IPS-20b (cell line): ENCODE measurements at regions not wholly inside any gene's neighbourhood (a gene's known extent, or its start where the extent isn't known, plus 50 kb on each side); places are given as distances from the start of the nearest gene placed in this dataset.
"Not testable (repeated sequence)": the region's sequence is repeated elsewhere in the genome, so short reads cannot be mapped to it uniquely, and the experiment has no call there.

Experiments
- H3K27ac ChIP-seq: one replicate; pipeline ENCODE4 v1.5.1; 2013; ENCODE audit warnings: low read length
- H3K27me3 ChIP-seq: 2 replicates; pipeline ENCODE4 v1.6.1; 2013; ENCODE audit warnings: mild to moderate bottlenecking, low read length, inconsistent platforms; ENCODE audit not compliant: insufficient read depth
- H3K36me3 ChIP-seq: 2 replicates; pipeline ENCODE4 v1.6.1; 2013; ENCODE audit warnings: low read depth, mild to moderate bottlenecking, inconsistent platforms, low read length, moderate library complexity; ENCODE audit not compliant: insufficient read depth
- H3K4me1 ChIP-seq: 2 replicates; pipeline ENCODE4 v1.6.1; 2013; ENCODE audit warnings: mild to moderate bottlenecking, control low read depth, inconsistent platforms, low read length, moderate library complexity; ENCODE audit not compliant: insufficient read depth
- H3K4me3 ChIP-seq: 2 replicates; pipeline ENCODE4 v1.5.1; 2013; ENCODE audit warnings: mild to moderate bottlenecking, low read length, inconsistent platforms
- H3K9ac ChIP-seq: 2 replicates; pipeline ENCODE4 v1.6.1; 2013; ENCODE audit warnings: low read depth, mild to moderate bottlenecking, inconsistent platforms, low read length, moderate library complexity
- H3K9me3 ChIP-seq: 2 replicates; pipeline ENCODE4 v1.6.1; 2013; ENCODE audit warnings: mild to moderate bottlenecking, low read depth, low read length, inconsistent platforms; ENCODE audit not compliant: insufficient read depth

DNA sequence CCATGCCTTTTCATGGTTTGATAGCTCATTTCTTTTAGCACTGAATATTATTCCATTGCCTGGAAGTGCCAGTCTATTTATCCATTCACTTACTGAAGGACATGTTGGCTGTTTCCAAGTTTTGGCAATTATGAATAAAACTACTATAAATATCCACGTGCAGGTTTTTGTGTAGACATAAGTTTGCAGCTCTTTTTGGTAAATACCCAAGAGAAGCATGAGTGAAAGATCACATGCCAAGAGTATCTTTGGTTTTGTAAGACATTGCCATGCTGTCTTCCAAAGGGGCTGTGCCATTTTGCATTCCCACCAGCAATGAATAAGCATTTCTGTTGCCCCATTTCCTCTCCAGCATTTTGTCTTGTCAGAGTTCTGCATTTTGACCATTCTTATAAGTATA, 120.9 kb downstream of the MANEA start:
- H3K27me3 ChIP-seq: no peaks in the 10 kb centered on the region
- no peak overlapping the region for H3K27ac ChIP-seq
- no peak overlapping the region for H3K4me3 ChIP-seq
- no peak overlapping the region for H3K9ac ChIP-seq
- no peaks in the 10 kb centered on the region for H3K9me3 ChIP-seq
- H3K4me1 ChIP-seq: peaks cover 3% of the 10 kb centered on the region; the same call in 1 of the 2 replicates
- no peaks in the 10 kb centered on the region for H3K36me3 ChIP-seq

DNA sequence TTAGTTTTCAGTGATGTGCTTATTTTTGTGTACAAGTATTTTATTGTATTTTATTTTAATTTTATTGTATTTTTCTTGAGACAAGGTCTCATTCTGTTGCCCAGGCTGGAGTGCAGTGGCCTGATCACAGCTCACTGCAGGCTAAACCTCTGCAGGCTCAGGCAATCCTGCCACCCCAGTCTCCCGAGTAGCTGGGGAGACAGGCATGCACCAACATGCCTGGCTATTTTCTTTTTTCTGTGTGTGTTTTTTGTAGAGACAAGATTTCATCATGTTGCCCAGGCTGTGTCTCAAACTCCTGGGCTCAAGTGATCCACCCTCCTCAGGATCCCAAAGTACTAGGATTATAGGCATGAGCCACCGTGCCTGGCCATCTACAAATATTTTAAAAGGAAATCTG, 146.3 kb downstream of the MANEA start:
- no peaks in the 10 kb centered on the region for H3K36me3 ChIP-seq
- no peaks in the 10 kb centered on the region for H3K4me1 ChIP-seq
- no peak overlapping the region for H3K4me3 ChIP-seq
- H3K9ac ChIP-seq: no peak overlapping the region
- H3K27me3 ChIP-seq: no peaks in the 10 kb centered on the region
- H3K9me3 ChIP-seq: no peaks in the 10 kb centered on the region
- H3K27ac ChIP-seq: no peak overlapping the region

DNA sequence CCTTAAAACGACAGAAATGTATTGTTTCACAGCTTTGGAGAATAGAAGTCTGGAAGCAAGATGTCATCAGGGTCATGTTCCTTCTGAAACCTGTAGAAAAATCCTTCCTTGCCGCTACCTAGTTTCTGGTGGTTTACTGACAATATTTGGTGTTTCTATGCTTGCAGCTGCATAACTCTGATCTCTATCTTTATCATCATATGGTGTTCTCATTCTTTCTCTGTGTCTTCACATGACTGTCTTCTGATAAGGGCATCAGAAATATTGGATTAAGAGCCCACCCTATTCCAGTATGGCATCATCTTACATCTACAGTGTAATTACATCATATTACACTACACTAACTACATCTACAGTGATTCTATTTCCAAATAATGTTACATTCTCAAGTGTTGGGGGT, 148.0 kb downstream of the MANEA start:
- Histone ChIP-seq H3K36me3 (no peaks in the 10 kb centered on the region), H3K27ac (no peak overlapping the region), H3K9me3 (no peaks in the 10 kb centered on the region), H3K4me3 (no peak overlapping the region), H3K9ac (no peak overlapping the region), H3K27me3 (no peaks in the 10 kb centered on the region), H3K4me1 (no peaks in the 10 kb centered on the region)

DNA sequence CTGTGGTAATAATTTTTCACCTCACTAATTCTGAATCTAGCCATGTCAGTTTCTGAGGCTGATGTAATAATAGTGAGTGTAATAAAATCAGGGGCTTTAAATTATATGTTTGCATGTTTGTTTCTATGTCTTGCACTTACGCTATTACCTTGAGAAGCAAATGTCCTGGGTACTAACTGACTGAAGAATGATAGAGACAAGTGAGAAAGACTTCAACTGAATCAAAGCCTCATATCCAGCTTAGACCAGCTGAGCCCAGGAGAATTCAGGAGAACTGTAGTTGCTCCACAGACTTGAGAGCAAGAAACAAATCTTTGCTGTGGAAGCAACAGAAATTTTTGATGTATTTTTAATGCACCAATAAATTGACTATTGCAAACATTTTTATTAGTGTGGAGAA, 162.8 kb downstream of the MANEA start:
- Histone ChIP-seq H3K4me3 (no peak overlapping the region), H3K27ac (no peak overlapping the region), H3K36me3 (no peaks in the 10 kb centered on the region), H3K9ac (no peak overlapping the region), H3K27me3 (no peaks in the 10 kb centered on the region), H3K9me3 (no peaks in the 10 kb centered on the region), H3K4me1 (no peaks in the 10 kb centered on the region)

DNA sequence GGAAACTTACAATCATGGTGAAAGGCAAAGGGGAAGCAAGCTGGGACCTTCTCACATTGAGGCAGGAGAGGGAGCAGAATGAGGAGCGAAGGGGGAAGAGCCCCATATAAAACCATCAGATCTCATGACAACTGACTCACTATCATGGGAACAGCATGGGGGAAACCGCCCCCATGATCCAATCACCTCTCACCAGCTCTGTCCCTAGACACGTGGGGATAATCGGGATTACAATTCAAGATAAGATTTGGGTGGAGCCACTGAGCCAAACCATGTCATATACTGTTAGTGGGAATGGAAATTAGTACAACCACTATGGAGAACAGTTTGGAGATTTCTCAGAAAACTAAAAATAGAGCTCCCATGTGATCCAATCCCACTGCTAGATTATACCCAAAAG, 163.7 kb downstream of the MANEA start:
- no peaks in the 10 kb centered on the region for H3K36me3 ChIP-seq
- H3K9me3 ChIP-seq: no peaks in the 10 kb centered on the region
- H3K4me3 ChIP-seq: no peak overlapping the region
- no peak overlapping the region for H3K27ac ChIP-seq
- H3K27me3 ChIP-seq: no peaks in the 10 kb centered on the region
- no peak overlapping the region for H3K9ac ChIP-seq
- H3K4me1 ChIP-seq: no peaks in the 10 kb centered on the region

DNA sequence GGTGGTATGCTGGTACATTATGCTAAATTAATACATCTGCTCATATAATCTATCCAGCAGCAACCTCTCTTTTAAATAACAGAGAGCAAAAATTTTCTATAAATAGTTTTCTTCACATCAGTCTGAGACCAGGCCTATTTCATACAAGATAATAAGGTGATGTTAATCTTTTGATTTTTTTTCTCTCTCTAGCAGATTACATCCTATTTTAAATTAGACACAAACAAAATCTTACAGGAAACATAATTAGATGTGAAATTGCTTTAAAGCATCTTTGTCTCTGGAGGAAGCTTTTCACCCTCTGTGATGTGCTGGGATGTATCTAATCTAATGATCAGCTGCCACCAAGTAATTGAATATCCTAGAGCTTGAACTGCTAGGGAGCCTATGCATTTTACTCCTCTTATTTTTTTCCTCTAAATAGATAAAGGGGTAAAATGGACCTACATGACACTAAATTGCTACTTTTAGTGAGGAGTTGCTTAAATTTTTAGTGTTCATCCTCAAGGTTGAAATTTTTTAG, 165.5 kb downstream of the MANEA start:
- no peak overlapping the region for H3K4me3 ChIP-seq
- no peaks in the 10 kb centered on the region for H3K9me3 ChIP-seq
- no peak overlapping the region for H3K27ac ChIP-seq
- no peaks in the 10 kb centered on the region for H3K27me3 ChIP-seq
- H3K36me3 ChIP-seq: no peaks in the 10 kb centered on the region
- H3K9ac ChIP-seq: no peak overlapping the region
- no peaks in the 10 kb centered on the region for H3K4me1 ChIP-seq

DNA sequence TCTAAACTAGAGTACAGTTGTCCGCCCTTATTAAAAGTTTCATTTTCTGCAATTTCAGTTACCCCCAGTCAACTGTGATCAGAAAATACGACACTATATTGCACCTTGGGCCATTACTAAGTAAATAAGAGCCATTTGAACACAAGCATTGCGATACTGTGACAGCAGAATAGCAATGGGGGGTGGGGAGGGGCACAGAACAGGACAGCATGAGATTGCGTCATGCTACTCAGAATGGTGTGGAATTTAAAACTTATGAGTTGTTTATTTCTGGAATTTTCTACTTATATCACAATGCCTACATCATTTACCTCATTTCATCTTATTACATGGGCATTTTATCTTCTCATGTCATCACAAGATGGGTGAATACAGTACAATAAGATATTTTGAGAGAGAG, 166.3 kb downstream of the MANEA start:
- Histone ChIP-seq H3K9me3 (no peaks in the 10 kb centered on the region), H3K27me3 (no peaks in the 10 kb centered on the region), H3K9ac (no peak overlapping the region), H3K27ac (no peak overlapping the region), H3K4me1 (no peaks in the 10 kb centered on the region), H3K4me3 (no peak overlapping the region), H3K36me3 (no peaks in the 10 kb centered on the region)

DNA sequence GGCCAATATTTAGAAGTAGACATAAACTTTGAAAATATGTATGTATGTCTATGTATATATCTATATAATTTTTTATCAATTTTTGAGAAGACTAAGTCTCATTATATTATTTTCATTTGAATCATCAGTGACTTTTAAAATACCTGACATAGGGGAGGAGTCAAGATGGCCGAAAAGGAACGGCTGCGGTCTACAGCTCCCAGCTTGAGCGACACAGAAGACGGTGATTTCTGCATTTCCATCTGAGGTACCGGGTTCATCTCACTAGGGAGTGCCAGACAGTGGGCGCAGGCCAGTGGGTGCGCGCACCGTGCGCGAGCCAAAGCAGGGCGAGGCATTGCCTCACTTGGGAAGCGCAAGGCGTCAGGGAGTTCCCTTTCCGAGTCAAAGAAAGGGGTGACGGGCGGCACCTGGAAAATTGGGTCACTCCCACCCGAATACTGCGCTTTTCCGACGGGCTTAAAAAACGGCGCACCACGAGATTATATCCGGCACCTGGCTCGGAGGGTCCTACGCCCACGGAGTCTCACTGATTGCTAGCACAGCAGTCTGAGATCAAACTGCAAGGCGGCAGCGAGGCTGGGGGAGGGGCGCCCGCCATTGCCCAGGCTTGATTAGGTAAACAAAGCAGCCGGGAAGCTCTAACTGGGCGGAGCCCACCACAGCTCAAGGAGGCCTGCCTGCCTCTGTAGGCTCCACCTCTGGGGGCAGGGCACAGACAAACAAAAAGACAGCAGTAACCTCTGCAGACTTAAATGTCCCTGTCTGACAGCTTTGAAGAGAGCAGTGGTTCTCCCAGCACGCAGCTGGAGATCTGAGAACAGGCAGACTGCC, 181.1 kb downstream of the MANEA start:
- not testable (repeated sequence) for H3K27ac ChIP-seq, H3K4me3 ChIP-seq, H3K36me3 ChIP-seq, H3K9ac ChIP-seq, H3K9me3 ChIP-seq, H3K27me3 ChIP-seq, H3K4me1 ChIP-seq

DNA sequence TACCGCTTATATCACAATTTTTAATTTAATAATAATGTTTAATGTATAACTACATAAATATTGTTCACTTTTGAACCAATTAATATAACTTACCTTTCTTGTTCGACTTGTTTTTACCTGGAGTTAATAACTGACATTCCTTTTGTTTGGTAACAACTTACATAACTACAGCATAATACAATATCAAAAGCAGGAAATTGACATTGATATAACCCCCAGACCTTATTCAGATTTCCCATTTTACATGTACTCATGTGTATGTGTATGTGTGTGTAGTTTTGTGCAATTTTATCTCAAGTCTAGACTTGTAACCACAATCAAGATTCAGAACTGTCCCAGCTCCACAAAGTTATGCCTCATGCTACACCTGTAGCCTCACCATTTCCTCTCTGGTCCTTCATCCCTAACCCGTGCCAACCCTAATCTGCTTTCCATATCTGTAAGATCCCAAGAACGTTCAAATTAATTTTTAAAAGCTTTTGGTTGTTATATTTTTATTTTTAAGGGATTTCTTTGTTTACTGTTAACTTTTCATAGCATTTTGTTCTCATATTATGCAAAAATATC, 190.6 kb downstream of the MANEA start:
- Histone ChIP-seq H3K4me1 (no peaks in the 10 kb centered on the region), H3K9ac (no peak overlapping the region), H3K9me3 (no peaks in the 10 kb centered on the region), H3K27ac (no peak overlapping the region), H3K36me3 (no peaks in the 10 kb centered on the region), H3K4me3 (no peak overlapping the region), H3K27me3 (no peaks in the 10 kb centered on the region)

DNA sequence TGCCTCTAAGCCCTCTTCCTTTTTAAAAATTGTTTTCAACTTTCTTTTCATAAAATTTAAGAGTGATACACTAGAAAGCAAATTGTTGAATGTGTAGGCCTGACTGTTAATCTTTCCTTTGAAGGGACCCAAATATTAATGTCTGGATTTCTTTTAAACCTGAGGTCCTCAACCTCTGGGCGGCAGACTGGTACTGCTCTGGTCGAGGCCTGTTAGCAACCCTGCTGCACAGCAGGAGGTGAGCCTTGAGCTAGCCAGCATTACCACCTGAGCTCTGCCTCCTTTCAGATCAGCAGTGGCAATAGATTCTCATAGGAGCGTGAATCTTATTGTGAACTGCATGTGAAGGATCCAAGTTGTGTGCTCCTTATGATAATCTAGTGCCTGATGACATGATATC, 191.2 kb downstream of the MANEA start:
- Histone ChIP-seq H3K9me3 (no peaks in the 10 kb centered on the region), H3K9ac (no peak overlapping the region), H3K27ac (no peak overlapping the region), H3K4me1 (no peaks in the 10 kb centered on the region), H3K36me3 (no peaks in the 10 kb centered on the region), H3K4me3 (no peak overlapping the region), H3K27me3 (no peaks in the 10 kb centered on the region)

DNA sequence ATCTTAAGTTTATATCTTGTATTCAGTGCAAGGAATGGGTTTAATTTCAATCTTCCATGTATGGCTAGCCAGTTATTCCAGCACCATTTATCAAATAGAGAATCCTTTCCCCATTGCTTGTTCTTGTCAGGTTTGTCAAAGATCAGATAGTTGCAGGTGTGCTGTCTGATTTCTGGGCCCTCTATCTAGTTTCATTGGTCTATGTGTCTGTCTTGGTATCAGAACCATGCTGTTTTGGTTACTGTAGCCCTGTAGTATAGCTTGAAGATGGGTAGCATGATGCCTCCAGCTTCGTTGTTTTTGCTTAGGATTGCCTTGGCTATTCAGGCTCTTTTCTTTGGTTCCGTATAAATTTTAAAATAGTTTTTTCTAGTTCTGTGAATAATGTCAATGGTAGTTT, 200.0 kb downstream of the MANEA start:
- H3K27me3 ChIP-seq: no peaks in the 10 kb centered on the region
- no peak overlapping the region for H3K4me3 ChIP-seq
- no peak overlapping the region for H3K27ac ChIP-seq
- no peaks in the 10 kb centered on the region for H3K36me3 ChIP-seq
- H3K9me3 ChIP-seq: no peaks in the 10 kb centered on the region
- H3K4me1 ChIP-seq: no peaks in the 10 kb centered on the region
- no peak overlapping the region for H3K9ac ChIP-seq

DNA sequence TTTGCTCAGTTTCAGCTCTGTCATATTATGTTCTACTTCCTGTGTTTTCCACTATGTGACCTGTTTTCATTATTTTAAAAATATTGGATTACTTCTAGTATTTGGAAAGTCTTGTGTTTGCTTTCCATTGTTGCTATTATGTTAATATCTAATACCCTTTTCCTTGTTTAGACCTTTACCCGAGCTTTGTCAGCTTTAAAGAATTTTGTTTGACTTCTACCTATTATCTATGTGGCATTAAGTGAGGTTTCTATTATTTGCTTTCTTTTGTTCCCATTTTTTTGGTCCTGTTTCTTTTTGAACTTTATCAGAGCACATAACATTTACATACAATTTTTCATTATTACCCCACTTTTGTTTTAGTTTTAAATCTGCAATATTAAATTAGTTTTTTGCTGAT, 202.7 kb downstream of the MANEA start:
- H3K27me3 ChIP-seq: no peaks in the 10 kb centered on the region
- H3K27ac ChIP-seq: no peak overlapping the region
- H3K36me3 ChIP-seq: no peaks in the 10 kb centered on the region
- no peak overlapping the region for H3K9ac ChIP-seq
- no peak overlapping the region for H3K4me3 ChIP-seq
- H3K4me1 ChIP-seq: no peaks in the 10 kb centered on the region
- H3K9me3 ChIP-seq: no peaks in the 10 kb centered on the region
